Tibial nerve (tissue), 4 donors: ENCODE measurements at regions not wholly inside any gene's neighbourhood (a gene's known extent, or its start where the extent isn't known, plus 50 kb on each side); places are given as distances from the start of the nearest gene placed in this dataset.
A peak's percentile ranks its signal among the peaks of the same experiment; 100 is the strongest.

Experiments
- DNase-seq, 2 donors: peaks; one replicate each; pipeline ENCODE4 v3.0.0-alpha.2; 2019; ENCODE audit warnings: low spot score in 2 of 2
- H3K27ac ChIP-seq, 4 donors: fragments of 200-600 bp; sonication (generic) in 3 of 4; one replicate each; pipeline ENCODE4 v1.5.1; 2017 to 2019; ENCODE audit warnings: mild to moderate bottlenecking in 1 of 4
- H3K27me3 ChIP-seq, 2 donors: fragments of 200-600 bp; sonication (generic) in 1 of 2; one replicate each; pipeline versions ENCODE4 v1.5.1 to v1.6.0; 2017 to 2019
- H3K36me3 ChIP-seq, 3 donors: fragments of 200-600 bp; sonication (generic); one replicate each; pipeline ENCODE4 v1.5.1; 2018 to 2019
- H3K4me1 ChIP-seq, 4 donors: fragments of 200-600 bp; sonication (generic) in 3 of 4; one replicate each; pipeline ENCODE4 v1.5.1; 2017 to 2019
- H3K4me3 ChIP-seq, 4 donors: fragments of 200-600 bp; sonication (generic) in 3 of 4; one replicate each; pipeline ENCODE4 v1.5.1; 2017 to 2019; ENCODE audit warnings: mild to moderate bottlenecking in 1 of 4, moderate library complexity in 1 of 4
- H3K9me3 ChIP-seq, 4 donors: fragments of 200-600 bp; sonication (generic) in 3 of 4; one replicate each; pipeline ENCODE4 v1.5.1; 2017 to 2019
- EP300 ChIP-seq, 2 donors: sonication (generic); formaldehyde crosslinking; IDR thresholded peaks; one replicate each; pipeline ENCODE4 v1.6.1; 2017; ENCODE audit warnings: antibody characterized with exemption in 2 of 2, mild to moderate bottlenecking in 1 of 2
- POLR2A ChIP-seq, 2 donors: fragments of 450-650 bp; IDR thresholded peaks; one replicate each; pipeline ENCODE4 v1.6.1; 2017; ENCODE audit warnings: antibody characterized with exemption in 2 of 2, mild to moderate bottlenecking in 2 of 2, moderate library complexity in 2 of 2
- WGBS, 2 donors: methylation state at CpG; one replicate each; pipeline ENCODE4 v1.1.5; 2018; 5-methylcytosine and 5-hydroxymethylcytosine counted together
- TF ChIP-seq, protein P1 (sequence below), 5 experiments: fragments of 200-600 bp in 3 of 5; fragments of 450-650 bp in 2 of 5; sonication (generic) in 3 of 5; IDR thresholded peaks; one replicate each; pipeline ENCODE4 v1.5.1; 2016 to 2019; ENCODE audit warnings: antibody characterized with exemption in 5 of 5, mild to moderate bottlenecking in 3 of 5, moderate library complexity in 2 of 5

DNA sequence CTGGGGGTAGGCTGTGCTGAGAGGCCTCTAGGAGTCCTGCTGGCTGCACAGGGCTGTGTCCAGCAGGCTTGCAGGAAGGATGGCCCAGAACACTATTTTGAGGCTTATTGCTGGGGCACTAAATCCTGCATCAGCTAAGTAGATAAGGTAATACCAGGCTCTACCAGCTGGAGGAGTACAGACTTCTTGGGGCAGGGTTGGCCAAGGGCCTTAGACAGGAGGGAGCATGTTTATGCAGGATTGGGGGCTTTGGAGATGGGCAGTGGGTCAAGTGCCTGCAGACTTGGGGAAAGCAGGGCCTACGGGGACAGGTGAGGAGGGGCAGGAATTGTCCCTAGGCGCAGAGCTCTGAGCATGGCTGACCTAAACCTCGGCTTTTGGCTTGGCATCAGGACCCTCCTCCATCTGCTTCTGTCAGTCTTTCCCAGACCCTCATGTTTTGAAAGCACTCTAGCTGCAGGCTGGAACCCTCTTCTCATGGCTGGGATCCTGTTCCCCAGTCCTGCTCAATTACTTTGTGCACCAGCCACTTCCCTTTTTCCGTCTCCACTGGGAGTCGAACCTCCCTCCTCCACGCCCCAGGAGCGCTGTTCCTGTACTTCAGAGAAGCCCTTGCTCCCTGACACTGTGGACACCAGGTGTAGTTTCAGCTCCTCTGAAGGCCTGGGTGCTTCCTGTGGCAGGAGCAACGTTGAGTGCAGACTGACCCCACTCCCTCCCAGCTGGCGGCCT lies 61.0 kb upstream of the SPTLC1 start:
- 80 to 84% methylated on average over 9 of the region's 9 CpGs for WGBS, 2 donors
- DNase-seq: no peak

DNA sequence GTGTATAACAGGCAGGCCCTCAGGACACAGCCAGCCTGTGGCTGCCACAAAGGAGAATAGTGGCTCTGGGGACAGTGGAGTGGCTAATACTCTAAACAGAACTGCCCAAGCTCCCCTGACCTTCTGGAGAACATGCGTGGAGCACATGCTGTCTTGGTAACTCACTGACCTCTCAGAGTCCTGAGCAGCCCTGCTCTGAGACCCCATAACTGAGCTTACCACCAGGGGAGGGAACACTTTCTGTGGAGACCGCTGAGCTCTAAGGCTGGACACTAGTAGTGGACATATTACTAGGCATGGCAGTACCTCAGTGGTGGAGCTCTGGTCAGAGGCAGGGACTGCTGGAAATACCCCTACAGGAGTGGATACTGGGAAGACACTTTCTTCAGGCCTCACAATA lies 60.2 kb upstream of the SPTLC1 start:
- 100% methylated on average over 1 of the region's 2 CpGs; no CpG with 5 or more reads in 1 of the 2 donors for WGBS, 2 donors
- Histone ChIP-seq H3K4me1 (no peaks in the 10 kb centered on the region), H3K27ac (no peak overlapping the region), H3K36me3 (no peaks in the 10 kb centered on the region), H3K4me3 (no peak overlapping the region), H3K9me3 (peaks cover 0 to 8% (median 0%) of the 10 kb centered on the region in 4 donors), H3K27me3 (no peaks in the 10 kb centered on the region)
- TF ChIP-seq POLR2A (IDR thresholded peaks at IDR 0.05) (no peak), EP300 (IDR thresholded peaks at IDR 0.05) (no peak)
- TF ChIP-seq, protein P1, sequence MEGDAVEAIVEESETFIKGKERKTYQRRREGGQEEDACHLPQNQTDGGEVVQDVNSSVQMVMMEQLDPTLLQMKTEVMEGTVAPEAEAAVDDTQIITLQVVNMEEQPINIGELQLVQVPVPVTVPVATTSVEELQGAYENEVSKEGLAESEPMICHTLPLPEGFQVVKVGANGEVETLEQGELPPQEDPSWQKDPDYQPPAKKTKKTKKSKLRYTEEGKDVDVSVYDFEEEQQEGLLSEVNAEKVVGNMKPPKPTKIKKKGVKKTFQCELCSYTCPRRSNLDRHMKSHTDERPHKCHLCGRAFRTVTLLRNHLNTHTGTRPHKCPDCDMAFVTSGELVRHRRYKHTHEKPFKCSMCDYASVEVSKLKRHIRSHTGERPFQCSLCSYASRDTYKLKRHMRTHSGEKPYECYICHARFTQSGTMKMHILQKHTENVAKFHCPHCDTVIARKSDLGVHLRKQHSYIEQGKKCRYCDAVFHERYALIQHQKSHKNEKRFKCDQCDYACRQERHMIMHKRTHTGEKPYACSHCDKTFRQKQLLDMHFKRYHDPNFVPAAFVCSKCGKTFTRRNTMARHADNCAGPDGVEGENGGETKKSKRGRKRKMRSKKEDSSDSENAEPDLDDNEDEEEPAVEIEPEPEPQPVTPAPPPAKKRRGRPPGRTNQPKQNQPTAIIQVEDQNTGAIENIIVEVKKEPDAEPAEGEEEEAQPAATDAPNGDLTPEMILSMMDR (IDR thresholded peaks at IDR 0.05): no peak
- DNase-seq: no peak

More for the DNA sequence above, 61.0 kb upstream of the SPTLC1 start:
- Histone ChIP-seq H3K4me3 (no peak overlapping the region), H3K9me3 (peaks cover 0 to 12% (median 0%) of the 10 kb centered on the region in 4 donors), H3K27ac (no peak overlapping the region), H3K4me1 (no peaks in the 10 kb centered on the region), H3K36me3 (peaks cover 0 to 4% (median 0%) of the 10 kb centered on the region in 3 donors), H3K27me3 (no peaks in the 10 kb centered on the region)
- TF ChIP-seq, protein P1 (IDR thresholded peaks at IDR 0.05): no peak
- TF ChIP-seq POLR2A (IDR thresholded peaks at IDR 0.05): no peak
- no peak for TF ChIP-seq EP300 (IDR thresholded peaks at IDR 0.05)

DNA sequence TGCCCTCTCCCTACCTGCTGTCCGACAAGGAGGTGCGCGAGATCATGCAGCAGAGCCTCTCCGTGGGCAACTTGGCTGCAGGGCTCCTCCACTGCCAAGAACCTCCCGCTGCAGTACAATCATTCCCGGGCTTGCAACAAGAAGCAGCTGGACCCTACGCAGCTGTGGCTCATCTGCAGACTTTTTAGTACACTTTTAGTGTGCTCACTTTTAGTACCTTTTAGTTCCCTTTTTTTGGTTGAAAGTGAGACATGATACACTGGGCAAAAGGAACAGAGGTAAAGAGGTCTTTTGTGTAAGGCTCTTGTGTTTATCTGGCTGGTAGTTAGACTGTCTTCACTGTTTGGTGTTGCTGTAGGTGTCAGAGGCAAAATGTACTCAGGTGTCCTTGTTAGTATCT lies 58.1 kb upstream of the SPTLC1 start:
- H3K4me3 ChIP-seq: no peak overlapping the region
- H3K27ac ChIP-seq: no peak overlapping the region
- H3K4me1 ChIP-seq: no peaks in the 10 kb centered on the region
- TF ChIP-seq, protein P1 (IDR thresholded peaks at IDR 0.05): no peak
- TF ChIP-seq POLR2A (IDR thresholded peaks at IDR 0.05): no peak
- no peak for TF ChIP-seq EP300 (IDR thresholded peaks at IDR 0.05)
- 91 to 92% methylated on average over 7 of the region's 7 CpGs for WGBS, 2 donors
- peaks cover 0 to 8% (median 0%) of the 10 kb centered on the region in 4 donors for H3K9me3 ChIP-seq
- H3K27me3 ChIP-seq: no peaks in the 10 kb centered on the region
- no peaks in the 10 kb centered on the region for H3K36me3 ChIP-seq
- DNase-seq: no peak

DNA sequence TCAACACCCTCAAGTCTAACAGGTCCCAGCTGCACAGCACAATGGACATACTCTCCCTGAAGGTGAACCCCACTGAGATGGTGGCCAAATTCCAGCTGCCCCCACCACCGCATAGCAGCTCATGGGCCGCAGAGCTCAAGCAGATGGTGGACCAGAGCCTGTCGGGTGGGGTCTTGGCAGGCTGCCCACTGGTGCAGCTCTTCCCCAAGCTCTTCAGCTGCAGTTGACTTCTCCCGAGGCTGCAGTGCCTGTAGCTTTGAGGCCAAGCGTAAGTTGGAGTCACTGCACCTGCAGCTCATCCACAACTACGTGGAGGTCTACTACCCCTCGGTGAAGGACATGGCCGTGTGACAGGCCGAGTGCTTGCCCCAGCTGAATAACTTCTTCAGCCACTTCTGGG lies 56.6 kb upstream of the SPTLC1 start:
- WGBS, 2 donors: 81 to 88% methylated on average over 6 to 8 of the region's 9 CpGs
- no peaks in the 10 kb centered on the region for H3K27me3 ChIP-seq
- DNase-seq: no peak

DNA sequence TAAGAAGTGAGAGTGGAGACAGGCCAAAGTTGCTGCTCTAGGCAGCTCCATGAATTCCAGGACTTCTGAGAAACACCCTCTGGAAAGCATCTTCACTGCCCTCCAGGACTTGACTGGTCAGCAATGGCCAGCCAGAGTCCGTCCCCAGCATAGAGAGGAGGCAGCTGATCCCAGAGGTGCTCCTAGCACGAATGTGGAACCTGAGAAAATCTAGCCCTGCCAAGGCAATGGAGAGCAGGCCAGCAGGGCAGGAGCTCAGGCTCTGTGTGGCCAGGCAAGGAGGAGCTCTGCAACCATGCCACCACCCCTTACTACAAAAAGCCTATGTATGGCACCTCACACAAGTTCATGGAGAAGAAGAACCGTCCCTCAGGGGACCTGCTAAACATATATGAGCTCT lies 56.1 kb upstream of the SPTLC1 start:
- H3K4me1 ChIP-seq: no peaks in the 10 kb centered on the region
- 67 to 92% methylated on average over 3 of the region's 3 CpGs for whole genome bisulfite sequencing, 2 donors
- H3K36me3 ChIP-seq: no peaks in the 10 kb centered on the region
- DNase-seq: no peak
- TF ChIP-seq, protein P1 (IDR thresholded peaks at IDR 0.05): no peak
- no peak for TF ChIP-seq POLR2A (IDR thresholded peaks at IDR 0.05)
- TF ChIP-seq EP300 (IDR thresholded peaks at IDR 0.05): no peak
- H3K4me3 ChIP-seq: no peak overlapping the region
- H3K9me3 ChIP-seq: peaks cover 0 to 8% (median 0%) of the 10 kb centered on the region in 4 donors
- no peaks in the 10 kb centered on the region for H3K27me3 ChIP-seq
- peak overlapping the region in 1 of 4 donors; percentile 31 for H3K27ac ChIP-seq

More for the DNA sequence above, 56.6 kb upstream of the SPTLC1 start:
- Histone ChIP-seq H3K27ac (no peak overlapping the region), H3K4me3 (no peak overlapping the region), H3K4me1 (no peaks in the 10 kb centered on the region), H3K36me3 (no peaks in the 10 kb centered on the region), H3K9me3 (peaks cover 0 to 8% (median 0%) of the 10 kb centered on the region in 4 donors)
- TF ChIP-seq EP300 (IDR thresholded peaks at IDR 0.05) (no peak), POLR2A (IDR thresholded peaks at IDR 0.05) (no peak)
- TF ChIP-seq, protein P1 (IDR thresholded peaks at IDR 0.05): no peak
